ENCODE measurements at regions not wholly inside any gene's neighbourhood (a gene's known extent, or its start where the extent isn't known, plus 50 kb on each side); places are given as distances from the start of the nearest gene placed in this dataset.

- TF ChIP-seq CTCF (IDR thresholded peaks at IDR 0.05; ENCODE audit: low read length) (no peak), EZH2 (IDR thresholded peaks at IDR 0.05; ENCODE audit: borderline replicate concordance, low read length) (no peak)
Measured at GRCh38 chr18:55821219-55821618, 233.2 kb upstream of the TCF4 start.

Data from OCI-LY1 (cell line).